ENCODE measurements at regions not wholly inside any gene's neighbourhood (a gene's known extent, or its start where the extent isn't known, plus 50 kb on each side); places are given as distances from the start of the nearest gene placed in this dataset.

GRCh38 chr12:74292351-74293194, 245.1 kb upstream of the ATXN7L3B start:
- intact Hi-C loops (cut with DNase I, micrococcal nuclease): no loop called here
- no peak overlapping the region for H3K4me3 Mint-ChIP-seq
- H3K27ac ChIP-seq (ENCODE audit: low read depth in 1 of 2, low read length in 2 of 2): no peak overlapping the region
- H3K9me3 Mint-ChIP-seq: no peaks in the 10 kb centered on the region
- no peak overlapping the region for H3K4me3 ChIP-seq (ENCODE audit: low read length)
- no peaks in the 10 kb centered on the region for H3K4me1 Mint-ChIP-seq (ENCODE audit: low read depth)
- ATAC-seq (ENCODE audit: poor library complexity) (no peak), DNase-seq (peak in 1 of 14 experiments; percentile 7)
- H3K4me1 ChIP-seq (ENCODE audit: insufficient read depth, low read length): no peaks in the 10 kb centered on the region
- H3K36me3 ChIP-seq (ENCODE audit: insufficient read depth, low read length): no peaks in the 10 kb centered on the region
- no peaks in the 10 kb centered on the region for H3K27me3 ChIP-seq (ENCODE audit: control insufficient read depth in 1 of 2, insufficient read depth in 2 of 2, low read length in 2 of 2)
- H3K36me3 Mint-ChIP-seq (ENCODE audit: low read depth): no peaks in the 10 kb centered on the region
- H3K9me3 ChIP-seq (ENCODE audit: control insufficient read depth in 1 of 2, insufficient read depth in 1 of 2, low read length in 2 of 2): peaks cover 0 to 25% of the 10 kb centered on the region in 2 experiments
- no peak overlapping the region for H3K27ac Mint-ChIP-seq
- ChIA-PET CTCF (no interaction called here), POLR2A (no interaction called here)
- TF ChIP-seq CTCF (IDR thresholded peaks at IDR 0.05): no peak
- H3K27me3 Mint-ChIP-seq: no peaks in the 10 kb centered on the region

GRCh38 chr12:74293689-74294131, 243.9 kb upstream of the ATXN7L3B start:
- no peak for TF ChIP-seq CTCF (IDR thresholded peaks at IDR 0.05)
- ChIA-PET CTCF (no interaction called here), POLR2A (no interaction called here)
- H3K4me3 Mint-ChIP-seq: no peak overlapping the region
- H3K36me3 Mint-ChIP-seq (ENCODE audit: low read depth): no peaks in the 10 kb centered on the region
- Histone ChIP-seq H3K4me3 (ENCODE audit: low read length) (no peak overlapping the region), H3K4me1 (ENCODE audit: insufficient read depth, low read length) (no peaks in the 10 kb centered on the region), H3K27ac (ENCODE audit: low read depth in 1 of 2, low read length in 2 of 2) (no peak overlapping the region), H3K36me3 (ENCODE audit: insufficient read depth, low read length) (no peaks in the 10 kb centered on the region), H3K9me3 (ENCODE audit: control insufficient read depth in 1 of 2, insufficient read depth in 1 of 2, low read length in 2 of 2) (peaks cover 0 to 25% of the 10 kb centered on the region in 2 experiments), H3K27me3 (ENCODE audit: control insufficient read depth in 1 of 2, insufficient read depth in 2 of 2, low read length in 2 of 2) (no peaks in the 10 kb centered on the region)
- no peaks in the 10 kb centered on the region for H3K4me1 Mint-ChIP-seq (ENCODE audit: low read depth)
- DNase-seq (no peak), ATAC-seq (ENCODE audit: poor library complexity) (no peak)
- intact Hi-C loops (cut with DNase I, micrococcal nuclease): no loop called here
- no peaks in the 10 kb centered on the region for H3K9me3 Mint-ChIP-seq
- H3K27me3 Mint-ChIP-seq: no peaks in the 10 kb centered on the region
- no peak overlapping the region for H3K27ac Mint-ChIP-seq

- POLR2A ChIA-PET: no interaction called here
- TF ChIP-seq CTCF (IDR thresholded peaks at IDR 0.05): no peak
- H3K4me1 Mint-ChIP-seq (ENCODE audit: low read depth): no peaks in the 10 kb centered on the region
- CTCF ChIA-PET: no interaction called here
- Histone ChIP-seq H3K27me3 (ENCODE audit: control insufficient read depth in 1 of 2, insufficient read depth in 2 of 2, low read length in 2 of 2) (no peaks in the 10 kb centered on the region), H3K4me3 (ENCODE audit: low read length) (no peak overlapping the region), H3K4me1 (ENCODE audit: insufficient read depth, low read length) (no peaks in the 10 kb centered on the region), H3K36me3 (ENCODE audit: insufficient read depth, low read length) (no peaks in the 10 kb centered on the region), H3K27ac (ENCODE audit: low read depth in 1 of 2, low read length in 2 of 2) (no peak overlapping the region), H3K9me3 (ENCODE audit: control insufficient read depth in 1 of 2, insufficient read depth in 1 of 2, low read length in 2 of 2) (no peaks in the 10 kb centered on the region)
- intact Hi-C loops (cut with DNase I, micrococcal nuclease): no loop called here
- H3K36me3 Mint-ChIP-seq (ENCODE audit: low read depth): no peaks in the 10 kb centered on the region
- no peak overlapping the region for H3K4me3 Mint-ChIP-seq
- H3K27ac Mint-ChIP-seq: no peak overlapping the region
- H3K9me3 Mint-ChIP-seq: no peaks in the 10 kb centered on the region
- no peak for DNase-seq
- H3K27me3 Mint-ChIP-seq: no peaks in the 10 kb centered on the region
- no peak for ATAC-seq (ENCODE audit: poor library complexity)
These were observed 220.5 kb upstream of the ATXN7L3B start for GRCh38 chr12:74317078-74317601.
